HFF-Myc (cell line): ENCODE measurements at regions not wholly inside any gene's neighbourhood (a gene's known extent, or its start where the extent isn't known, plus 50 kb on each side); places are given as distances from the start of the nearest gene placed in this dataset.

ENCODE experiments used
- DNase-seq: peaks from one replicate; pipeline ENCODE4 v3.0.0-alpha.2; 2011; ENCODE audit warnings: low read depth; ENCODE audit errors: extremely low read depth
- H3K4me3 ChIP-seq: replicated peaks from 2 replicates; pipeline ENCODE4 v1.5.1; 2011; ENCODE audit warnings: low read depth, mild to moderate bottlenecking, control low read depth, low read length
- TF ChIP-seq, protein P1 (sequence below): IDR thresholded peaks from 2 replicates; pipeline ENCODE4 v1.5.1; 2012; ENCODE audit warnings: mild to moderate bottlenecking, low read depth, low read length, control low read depth; ENCODE audit errors: missing control alignments

DNA sequence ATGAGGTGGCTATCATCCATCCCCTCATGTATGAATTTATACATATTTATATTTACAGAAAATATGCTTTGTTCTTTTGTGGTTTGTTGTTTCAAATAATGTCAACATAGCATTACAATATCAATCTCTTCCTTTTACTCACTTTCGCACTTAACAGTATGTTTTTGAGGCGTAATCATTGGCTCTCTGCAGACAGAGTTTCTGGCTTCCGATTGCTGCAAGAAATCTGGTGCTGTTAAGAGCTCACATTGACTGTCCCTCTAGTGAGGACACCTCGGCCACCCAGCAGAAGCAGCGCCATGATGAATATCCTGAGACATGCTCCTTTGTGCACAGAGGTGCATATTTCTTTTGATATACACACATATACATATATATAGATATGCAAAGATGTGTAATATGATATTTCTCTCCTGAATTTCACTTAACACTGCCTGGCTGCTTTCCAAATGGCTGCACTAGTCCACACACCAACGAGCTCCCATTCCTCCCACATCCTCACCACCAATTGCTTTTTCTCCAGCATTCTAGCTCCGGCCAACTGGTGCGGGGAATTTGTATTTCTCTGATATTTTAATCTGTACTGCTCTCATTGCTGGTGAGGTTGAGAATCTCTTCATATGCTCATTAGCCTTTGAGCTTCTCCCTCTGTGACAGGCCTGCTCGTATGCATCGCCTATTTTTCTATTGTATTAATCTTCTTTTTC is 248.4 kb downstream of the SIPA1L2 start:
- DNase-seq = no peak
- TF ChIP-seq, protein P1, sequence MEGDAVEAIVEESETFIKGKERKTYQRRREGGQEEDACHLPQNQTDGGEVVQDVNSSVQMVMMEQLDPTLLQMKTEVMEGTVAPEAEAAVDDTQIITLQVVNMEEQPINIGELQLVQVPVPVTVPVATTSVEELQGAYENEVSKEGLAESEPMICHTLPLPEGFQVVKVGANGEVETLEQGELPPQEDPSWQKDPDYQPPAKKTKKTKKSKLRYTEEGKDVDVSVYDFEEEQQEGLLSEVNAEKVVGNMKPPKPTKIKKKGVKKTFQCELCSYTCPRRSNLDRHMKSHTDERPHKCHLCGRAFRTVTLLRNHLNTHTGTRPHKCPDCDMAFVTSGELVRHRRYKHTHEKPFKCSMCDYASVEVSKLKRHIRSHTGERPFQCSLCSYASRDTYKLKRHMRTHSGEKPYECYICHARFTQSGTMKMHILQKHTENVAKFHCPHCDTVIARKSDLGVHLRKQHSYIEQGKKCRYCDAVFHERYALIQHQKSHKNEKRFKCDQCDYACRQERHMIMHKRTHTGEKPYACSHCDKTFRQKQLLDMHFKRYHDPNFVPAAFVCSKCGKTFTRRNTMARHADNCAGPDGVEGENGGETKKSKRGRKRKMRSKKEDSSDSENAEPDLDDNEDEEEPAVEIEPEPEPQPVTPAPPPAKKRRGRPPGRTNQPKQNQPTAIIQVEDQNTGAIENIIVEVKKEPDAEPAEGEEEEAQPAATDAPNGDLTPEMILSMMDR = no peak
- H3K4me3 ChIP-seq = no peak overlapping the region

DNA sequence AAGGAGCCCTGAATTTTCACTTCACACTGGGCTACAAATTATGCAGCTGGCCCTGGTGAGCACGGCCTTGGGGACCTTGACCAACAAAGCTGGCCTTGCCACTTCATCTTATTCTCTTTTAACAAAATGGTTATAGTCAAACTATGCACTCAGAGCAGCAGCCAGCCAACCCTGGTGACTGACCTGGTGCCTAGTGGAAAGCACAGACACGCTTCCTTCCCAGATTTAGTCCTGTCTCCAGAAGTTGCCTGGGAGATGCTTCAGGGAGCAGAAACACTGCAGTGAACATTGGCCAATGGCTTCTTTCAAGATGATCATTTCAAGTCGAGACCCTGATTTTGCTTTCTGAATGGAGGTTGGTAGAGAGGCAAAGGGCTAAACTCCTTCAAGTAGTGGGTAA is 249.3 kb downstream of the SIPA1L2 start:
- H3K4me3 ChIP-seq = no peak overlapping the region
- TF ChIP-seq, protein P1 = no peak
- DNase-seq = no peak

DNA sequence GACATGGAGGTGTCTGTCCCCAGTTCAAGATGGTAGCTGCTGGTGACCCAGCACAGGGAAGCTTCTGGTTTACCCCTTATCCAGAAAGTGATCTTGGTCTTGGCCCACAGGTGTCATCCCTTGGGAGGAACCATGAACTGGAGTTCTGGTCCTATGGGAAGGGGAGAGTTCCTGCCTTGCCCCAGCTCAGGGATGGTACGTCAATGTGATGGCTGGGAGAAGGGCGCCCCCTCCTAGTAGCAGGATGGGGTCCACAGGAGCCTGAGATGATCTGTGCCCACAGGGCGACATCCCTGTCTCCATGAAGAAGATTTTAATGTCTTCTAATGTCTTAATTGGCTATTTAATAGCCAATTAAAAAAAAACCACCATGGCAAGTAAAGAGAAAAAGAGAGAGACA is 249.8 kb downstream of the SIPA1L2 start:
- no peak for DNase-seq
- no peak overlapping the region for H3K4me3 ChIP-seq
- TF ChIP-seq, protein P1 = no peak

DNA sequence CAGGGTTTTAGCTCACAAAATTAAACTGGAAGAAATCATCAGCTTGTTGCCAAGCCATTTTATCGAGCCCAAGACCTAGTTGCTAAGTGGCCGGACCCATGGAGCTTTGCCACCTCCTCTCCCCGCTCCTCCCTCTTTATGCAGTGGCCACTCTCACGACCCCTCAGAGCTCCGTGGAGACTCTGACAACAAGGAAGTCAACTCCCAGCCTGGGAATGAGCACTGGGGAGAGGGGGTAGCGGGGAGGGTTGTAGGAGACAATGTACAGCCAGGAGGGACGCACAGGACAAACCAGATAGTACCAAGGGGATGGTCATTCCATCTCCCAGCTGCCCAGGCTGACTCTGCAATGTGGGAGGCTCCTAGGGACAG is 250.9 kb downstream of the SIPA1L2 start:
- no peak overlapping the region for H3K4me3 ChIP-seq
- no peak for DNase-seq
- TF ChIP-seq, protein P1 = no peak

DNA sequence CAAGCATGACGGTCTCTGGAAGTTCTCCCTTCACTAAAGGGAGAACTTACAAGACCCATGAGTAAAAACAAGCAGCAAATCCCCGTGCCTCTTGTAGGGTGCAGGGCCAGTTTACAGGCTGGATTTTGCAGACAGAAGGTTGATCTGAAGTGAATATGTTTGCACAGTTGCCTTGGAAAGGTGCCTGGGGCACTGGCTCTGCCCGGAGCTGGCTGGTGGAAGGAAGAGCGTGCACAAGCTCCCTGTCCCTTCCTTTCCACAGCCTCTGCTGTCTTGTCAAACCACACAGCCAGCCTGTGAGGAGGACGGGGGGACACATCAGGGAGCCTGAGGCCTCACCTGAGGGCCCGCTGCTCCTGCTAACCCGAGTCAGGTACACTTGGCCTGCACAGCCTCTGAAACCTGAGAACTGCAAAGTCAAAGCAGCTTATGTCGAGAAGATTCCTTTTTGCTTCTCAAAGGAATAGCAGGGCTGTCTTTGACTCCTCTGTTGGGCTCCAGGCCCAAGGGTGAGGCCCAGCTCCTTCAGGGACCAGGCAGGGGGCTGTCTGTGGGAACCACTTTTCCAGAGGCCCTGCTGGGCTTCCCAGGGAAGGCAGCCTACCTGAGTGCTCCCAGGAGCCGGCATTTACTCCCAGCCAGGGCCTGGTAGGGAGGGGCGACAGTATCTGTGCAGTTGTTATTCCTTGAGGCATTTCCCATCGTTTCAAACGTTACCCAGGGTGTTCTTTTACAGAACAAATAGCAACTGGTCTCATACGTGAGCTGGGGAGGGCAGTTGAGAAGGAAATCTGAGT is 251.5 kb downstream of the SIPA1L2 start:
- no peak overlapping the region for H3K4me3 ChIP-seq
- DNase-seq = no peak
- TF ChIP-seq, protein P1 = no peak

DNA sequence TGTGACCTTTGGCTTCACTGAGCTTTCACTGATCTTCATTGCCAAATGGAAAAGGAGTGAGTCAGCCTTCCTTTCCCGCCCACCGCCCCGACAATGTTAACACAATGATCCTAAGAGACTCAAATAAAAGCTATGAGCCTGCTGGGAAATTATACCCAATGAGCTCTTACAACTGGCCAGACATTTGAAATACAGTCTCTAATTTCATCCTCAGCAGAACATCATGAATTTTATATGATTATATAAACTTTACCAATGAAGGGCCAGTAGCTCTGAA is 252.5 kb downstream of the SIPA1L2 start:
- no peak for DNase-seq
- H3K4me3 ChIP-seq = no peak overlapping the region
- TF ChIP-seq, protein P1 = no peak
